ENCODE measurements at regions not wholly inside any gene's neighbourhood (a gene's known extent, or its start where the extent isn't known, plus 50 kb on each side); places are given as distances from the start of the nearest gene placed in this dataset.

GRCh38 chr15:39242345-39242744, 338.5 kb upstream of the THBS1 start:
- no peaks in the 10 kb centered on the region for H3K4me1 ChIP-seq (ENCODE audit: control insufficient read depth in 5 of 5, insufficient read depth in 5 of 5, low read length in 5 of 5)
- no peak overlapping the region for H3K9ac ChIP-seq (ENCODE audit: insufficient read depth in 1 of 2, low read length in 2 of 2)
- DNase-seq (no peak), ATAC-seq (ENCODE audit: insufficient read depth, low FRiP score) (no peak)
- H3K27me3 ChIP-seq (ENCODE audit: control insufficient read depth in 3 of 3, insufficient read depth in 3 of 3, low read length in 2 of 3) = no peaks in the 10 kb centered on the region
- no peaks in the 10 kb centered on the region for H3K36me3 ChIP-seq (ENCODE audit: control insufficient read depth in 4 of 4, insufficient read depth in 4 of 4, low read length in 4 of 4)
- no peak overlapping the region for H3K27ac ChIP-seq (ENCODE audit: low read depth in 1 of 2, low read length in 1 of 2)
- no peak overlapping the region for H3K4me3 ChIP-seq
- H3K9me3 ChIP-seq (ENCODE audit: control insufficient read depth in 4 of 4, insufficient read depth in 3 of 4, low read length in 3 of 4) = no peaks in the 10 kb centered on the region
- TF ChIP-seq, protein P1, sequence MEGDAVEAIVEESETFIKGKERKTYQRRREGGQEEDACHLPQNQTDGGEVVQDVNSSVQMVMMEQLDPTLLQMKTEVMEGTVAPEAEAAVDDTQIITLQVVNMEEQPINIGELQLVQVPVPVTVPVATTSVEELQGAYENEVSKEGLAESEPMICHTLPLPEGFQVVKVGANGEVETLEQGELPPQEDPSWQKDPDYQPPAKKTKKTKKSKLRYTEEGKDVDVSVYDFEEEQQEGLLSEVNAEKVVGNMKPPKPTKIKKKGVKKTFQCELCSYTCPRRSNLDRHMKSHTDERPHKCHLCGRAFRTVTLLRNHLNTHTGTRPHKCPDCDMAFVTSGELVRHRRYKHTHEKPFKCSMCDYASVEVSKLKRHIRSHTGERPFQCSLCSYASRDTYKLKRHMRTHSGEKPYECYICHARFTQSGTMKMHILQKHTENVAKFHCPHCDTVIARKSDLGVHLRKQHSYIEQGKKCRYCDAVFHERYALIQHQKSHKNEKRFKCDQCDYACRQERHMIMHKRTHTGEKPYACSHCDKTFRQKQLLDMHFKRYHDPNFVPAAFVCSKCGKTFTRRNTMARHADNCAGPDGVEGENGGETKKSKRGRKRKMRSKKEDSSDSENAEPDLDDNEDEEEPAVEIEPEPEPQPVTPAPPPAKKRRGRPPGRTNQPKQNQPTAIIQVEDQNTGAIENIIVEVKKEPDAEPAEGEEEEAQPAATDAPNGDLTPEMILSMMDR (IDR thresholded peaks at IDR 0.05; ENCODE audit: control extremely low read depth, extremely low read depth) = no peak

GRCh38 chr15:39243396-39243795, 337.5 kb upstream of the THBS1 start:
- ATAC-seq (ENCODE audit: insufficient read depth, low FRiP score) (no peak), DNase-seq (no peak)
- Histone ChIP-seq H3K27me3 (ENCODE audit: control insufficient read depth in 3 of 3, insufficient read depth in 3 of 3, low read length in 2 of 3) (no peaks in the 10 kb centered on the region), H3K27ac (ENCODE audit: low read depth in 1 of 2, low read length in 1 of 2) (no peak overlapping the region), H3K9ac (ENCODE audit: insufficient read depth in 1 of 2, low read length in 2 of 2) (no peak overlapping the region), H3K4me1 (ENCODE audit: control insufficient read depth in 5 of 5, insufficient read depth in 5 of 5, low read length in 5 of 5) (peaks cover 0 to 8% (median 0%) of the 10 kb centered on the region in 5 donors), H3K4me3 (no peak overlapping the region), H3K36me3 (ENCODE audit: control insufficient read depth in 4 of 4, insufficient read depth in 4 of 4, low read length in 4 of 4) (no peaks in the 10 kb centered on the region), H3K9me3 (ENCODE audit: control insufficient read depth in 4 of 4, insufficient read depth in 3 of 4, low read length in 3 of 4) (no peaks in the 10 kb centered on the region)
- TF ChIP-seq, protein P1 (IDR thresholded peaks at IDR 0.05; ENCODE audit: control extremely low read depth, extremely low read depth) = no peak
- WGBS, 2 donors = 88 to 93% methylated on average over 1 of the region's 1 CpG

GRCh38 chr15:39244776-39245175, 336.1 kb upstream of the THBS1 start:
- Histone ChIP-seq H3K36me3 (ENCODE audit: control insufficient read depth in 4 of 4, insufficient read depth in 4 of 4, low read length in 4 of 4) (no peaks in the 10 kb centered on the region), H3K9me3 (ENCODE audit: control insufficient read depth in 4 of 4, insufficient read depth in 3 of 4, low read length in 3 of 4) (no peaks in the 10 kb centered on the region), H3K27me3 (ENCODE audit: control insufficient read depth in 3 of 3, insufficient read depth in 3 of 3, low read length in 2 of 3) (no peaks in the 10 kb centered on the region), H3K27ac (ENCODE audit: low read depth in 1 of 2, low read length in 1 of 2) (no peak overlapping the region), H3K4me1 (ENCODE audit: control insufficient read depth in 5 of 5, insufficient read depth in 5 of 5, low read length in 5 of 5) (peaks cover 0 to 10% (median 0%) of the 10 kb centered on the region in 5 donors), H3K9ac (ENCODE audit: insufficient read depth in 1 of 2, low read length in 2 of 2) (no peak overlapping the region), H3K4me3 (no peak overlapping the region)
- TF ChIP-seq, protein P1 (IDR thresholded peaks at IDR 0.05; ENCODE audit: control extremely low read depth, extremely low read depth) = no peak
- no peak for DNase-seq
- WGBS, 2 donors = 88 to 90% methylated on average over 1 of the region's 1 CpG
- ATAC-seq (ENCODE audit: insufficient read depth, low FRiP score) = no peak

DNA sequence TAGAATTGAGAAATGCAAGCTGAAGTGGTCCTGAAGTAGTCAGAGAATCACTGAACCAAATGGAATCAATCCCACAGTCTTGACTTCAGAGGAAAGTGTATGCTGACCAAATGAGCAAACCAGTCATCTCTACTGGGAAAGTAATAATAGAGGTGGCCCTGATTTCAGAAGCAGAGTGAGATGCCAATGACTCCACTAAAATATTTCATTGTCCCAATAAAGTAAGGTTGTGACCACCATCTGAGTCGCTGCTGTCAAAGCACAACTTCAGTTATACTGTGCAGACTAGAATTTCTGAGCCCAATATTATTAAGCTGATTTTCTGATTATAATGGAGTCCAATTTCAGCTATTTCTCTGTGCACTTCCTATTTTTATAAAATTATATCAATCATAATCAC, 334.4 kb upstream of the THBS1 start:
- Histone ChIP-seq H3K36me3 (ENCODE audit: control insufficient read depth in 4 of 4, insufficient read depth in 4 of 4, low read length in 4 of 4) (no peaks in the 10 kb centered on the region), H3K9me3 (ENCODE audit: control insufficient read depth in 4 of 4, insufficient read depth in 3 of 4, low read length in 3 of 4) (no peaks in the 10 kb centered on the region), H3K27me3 (ENCODE audit: control insufficient read depth in 3 of 3, insufficient read depth in 3 of 3, low read length in 2 of 3) (no peaks in the 10 kb centered on the region), H3K27ac (ENCODE audit: low read depth in 1 of 2, low read length in 1 of 2) (no peak overlapping the region), H3K9ac (ENCODE audit: insufficient read depth in 1 of 2, low read length in 2 of 2) (no peak overlapping the region), H3K4me1 (ENCODE audit: control insufficient read depth in 5 of 5, insufficient read depth in 5 of 5, low read length in 5 of 5) (peaks cover 0 to 10% (median 0%) of the 10 kb centered on the region in 5 donors), H3K4me3 (no peak overlapping the region)
- 91 to 94% methylated on average over 1 of the region's 1 CpG for WGBS, 2 donors
- ATAC-seq (ENCODE audit: insufficient read depth, low FRiP score) (no peak), DNase-seq (no peak)
- TF ChIP-seq, protein P1 (IDR thresholded peaks at IDR 0.05; ENCODE audit: control extremely low read depth, extremely low read depth) = no peak
